Astrocyte (in vitro differentiated cells and primary cell): ENCODE measurements at regions not wholly inside any gene's neighbourhood (a gene's known extent, or its start where the extent isn't known, plus 50 kb on each side); places are given as distances from the start of the nearest gene placed in this dataset.

Experiments used
- DNase-seq: peaks from one replicate; pipeline ENCODE4 v3.0.0-alpha.2; 2010; ENCODE audit warnings: low read depth
- FAIRE-seq: peaks from 2 replicates; lab custom pipeline; 2011; peaks lifted over from hg19 to GRCh38; lab: Jason Lieb, UNC
- H2AFZ ChIP-seq: 2 replicates; pipeline ENCODE4 v1.6.0; 2012; ENCODE audit warnings: low read depth, low read length, inconsistent platforms
- H3K27ac ChIP-seq: 2 replicates; pipeline ENCODE4 v1.5.1; 2011; ENCODE audit warnings: low read depth, low read length, inconsistent platforms
- H3K27me3 ChIP-seq: 2 replicates; pipeline ENCODE4 v1.6.0; 2011; ENCODE audit warnings: low read length, inconsistent platforms; ENCODE audit not compliant: insufficient read depth
- H3K36me3 ChIP-seq: 2 replicates; pipeline ENCODE4 v1.5.1; 2011; ENCODE audit warnings: low read length, inconsistent platforms; ENCODE audit not compliant: insufficient read depth
- H3K4me1 ChIP-seq: 2 replicates; pipeline ENCODE4 v1.5.1; 2011; ENCODE audit warnings: low read length, inconsistent platforms; ENCODE audit not compliant: insufficient read depth
- H3K4me2 ChIP-seq: 2 replicates; pipeline ENCODE4 v1.6.0; 2012; ENCODE audit warnings: low read length, inconsistent platforms
- H3K4me3 ChIP-seq: 2 replicates; pipeline ENCODE4 v1.5.1; 2011; ENCODE audit warnings: low read depth, mild to moderate bottlenecking, low read length, inconsistent platforms; ENCODE audit not compliant: insufficient read depth
- H3K79me2 ChIP-seq: 2 replicates; pipeline ENCODE4 v1.6.0; 2012; ENCODE audit warnings: mild to moderate bottlenecking, low read length, inconsistent platforms; ENCODE audit not compliant: insufficient read depth
- H3K9ac ChIP-seq: 2 replicates; pipeline ENCODE4 v1.6.0; 2012; ENCODE audit warnings: mild to moderate bottlenecking, low read length, inconsistent platforms
- H3K9me3 ChIP-seq: 2 replicates; pipeline ENCODE4 v1.5.1; 2012; ENCODE audit warnings: low read depth, mild to moderate bottlenecking, low read length, inconsistent platforms; ENCODE audit not compliant: insufficient read depth
- H4K20me1 ChIP-seq: 2 replicates; pipeline ENCODE4 v1.6.0; 2012; ENCODE audit warnings: low read length, inconsistent platforms; ENCODE audit not compliant: insufficient read depth
- H3K27ac Mint-ChIP-seq: one replicate; pipeline ENCODE4 v1.8.0; 2021; ENCODE audit warnings: mild to moderate bottlenecking, mixed read lengths; ENCODE audit not compliant: unreplicated experiment
- H3K27me3 Mint-ChIP-seq: one replicate; pipeline ENCODE4 v1.8.0; 2021; ENCODE audit warnings: low read depth, mixed read lengths; ENCODE audit not compliant: unreplicated experiment
- H3K36me3 Mint-ChIP-seq: one replicate; pipeline ENCODE4 v1.8.0; 2021; ENCODE audit warnings: low read depth, mixed read lengths; ENCODE audit not compliant: unreplicated experiment
- H3K4me1 Mint-ChIP-seq: one replicate; pipeline ENCODE4 v1.8.0; 2021; ENCODE audit warnings: low read depth, mixed read lengths; ENCODE audit not compliant: unreplicated experiment
- H3K4me3 Mint-ChIP-seq: one replicate; pipeline ENCODE4 v1.8.0; 2021; ENCODE audit warnings: mild to moderate bottlenecking, moderate library complexity, mixed read lengths; ENCODE audit not compliant: unreplicated experiment
- H3K9me3 Mint-ChIP-seq: one replicate; pipeline ENCODE4 v1.8.0; 2021; ENCODE audit warnings: mild to moderate bottlenecking, mixed read lengths; ENCODE audit not compliant: unreplicated experiment
- EZH2 ChIP-seq: IDR thresholded peaks from 2 replicates; pipeline ENCODE4 v1.6.1; 2012; ENCODE audit warnings: mild to moderate bottlenecking, low read length, inconsistent platforms; ENCODE audit not compliant: insufficient read depth
- TF ChIP-seq, protein P1 (sequence below): IDR thresholded peaks from 2 replicates; pipeline ENCODE4 v1.5.1; 2011; ENCODE audit warnings: low read depth, mild to moderate bottlenecking, inconsistent platforms, low read length, moderate library complexity; ENCODE audit not compliant: insufficient read depth

DNA sequence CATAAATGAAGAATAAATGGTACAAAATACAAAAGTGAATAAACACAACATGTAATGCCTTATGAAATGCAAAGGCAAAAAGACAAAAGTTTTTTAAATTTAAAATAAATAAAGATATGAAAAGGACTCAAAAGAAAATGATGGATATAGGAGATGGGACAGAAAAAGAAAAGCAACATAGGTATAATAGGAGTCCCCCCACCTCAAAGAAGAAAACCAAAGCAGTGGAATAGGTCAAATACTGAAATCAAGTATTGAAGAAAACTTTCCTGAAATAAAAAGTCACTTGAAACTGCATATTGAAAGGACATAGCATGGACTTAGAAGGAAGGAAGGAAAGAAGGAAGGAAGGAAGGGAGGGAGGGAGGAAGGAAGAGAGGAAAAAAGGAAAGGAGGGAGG is 110.0 kb upstream of the FAM204A start:
- FAIRE-seq = no peak
- Histone ChIP-seq H3K4me1 (no peaks in the 10 kb centered on the region), H3K27me3 (no peaks in the 10 kb centered on the region), H3K36me3 (no peaks in the 10 kb centered on the region), H3K4me2 (no peak overlapping the region), H3K27ac (no peak overlapping the region), H4K20me1 (no peaks in the 10 kb centered on the region), H3K9me3 (no peaks in the 10 kb centered on the region), H3K9ac (no peak overlapping the region), H2AFZ (no peak overlapping the region), H3K4me3 (no peak overlapping the region), H3K79me2 (no peaks in the 10 kb centered on the region)
- Mint-ChIP-seq H3K27me3 (peaks cover 25% of the 10 kb centered on the region), H3K4me1 (no peaks in the 10 kb centered on the region), H3K36me3 (no peaks in the 10 kb centered on the region), H3K27ac (no peak overlapping the region), H3K4me3 (no peak overlapping the region), H3K9me3 (peaks cover 1% of the 10 kb centered on the region)
- no peak for DNase-seq
- TF ChIP-seq, protein P1, sequence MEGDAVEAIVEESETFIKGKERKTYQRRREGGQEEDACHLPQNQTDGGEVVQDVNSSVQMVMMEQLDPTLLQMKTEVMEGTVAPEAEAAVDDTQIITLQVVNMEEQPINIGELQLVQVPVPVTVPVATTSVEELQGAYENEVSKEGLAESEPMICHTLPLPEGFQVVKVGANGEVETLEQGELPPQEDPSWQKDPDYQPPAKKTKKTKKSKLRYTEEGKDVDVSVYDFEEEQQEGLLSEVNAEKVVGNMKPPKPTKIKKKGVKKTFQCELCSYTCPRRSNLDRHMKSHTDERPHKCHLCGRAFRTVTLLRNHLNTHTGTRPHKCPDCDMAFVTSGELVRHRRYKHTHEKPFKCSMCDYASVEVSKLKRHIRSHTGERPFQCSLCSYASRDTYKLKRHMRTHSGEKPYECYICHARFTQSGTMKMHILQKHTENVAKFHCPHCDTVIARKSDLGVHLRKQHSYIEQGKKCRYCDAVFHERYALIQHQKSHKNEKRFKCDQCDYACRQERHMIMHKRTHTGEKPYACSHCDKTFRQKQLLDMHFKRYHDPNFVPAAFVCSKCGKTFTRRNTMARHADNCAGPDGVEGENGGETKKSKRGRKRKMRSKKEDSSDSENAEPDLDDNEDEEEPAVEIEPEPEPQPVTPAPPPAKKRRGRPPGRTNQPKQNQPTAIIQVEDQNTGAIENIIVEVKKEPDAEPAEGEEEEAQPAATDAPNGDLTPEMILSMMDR = no peak
- no peak for TF ChIP-seq EZH2

DNA sequence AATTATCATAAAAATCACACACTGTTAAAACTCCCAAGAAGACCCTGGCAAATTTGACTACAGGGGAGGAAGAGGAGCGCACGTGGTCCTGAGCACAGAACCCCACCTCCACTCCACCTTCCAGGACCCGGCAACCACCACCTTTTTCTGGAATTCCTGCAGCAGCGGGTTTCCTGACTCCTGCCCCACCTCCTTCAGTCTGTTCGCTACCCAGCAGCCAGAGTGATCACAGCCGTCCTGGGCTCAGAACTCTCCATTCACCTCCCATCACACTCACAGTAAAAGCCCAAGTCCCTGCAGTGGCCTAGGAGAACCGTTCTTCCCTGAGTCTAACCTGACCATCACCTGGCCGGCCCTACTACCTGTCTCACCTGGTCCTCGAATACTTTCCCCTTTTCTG is 107.4 kb upstream of the FAM204A start:
- Histone ChIP-seq H2AFZ (no peak overlapping the region), H3K27ac (no peak overlapping the region), H4K20me1 (no peaks in the 10 kb centered on the region), H3K4me3 (no peak overlapping the region), H3K27me3 (no peaks in the 10 kb centered on the region), H3K36me3 (no peaks in the 10 kb centered on the region), H3K79me2 (no peaks in the 10 kb centered on the region), H3K9me3 (no peaks in the 10 kb centered on the region), H3K9ac (no peak overlapping the region), H3K4me1 (no peaks in the 10 kb centered on the region), H3K4me2 (no peak overlapping the region)
- FAIRE-seq = no peak
- H3K9me3 Mint-ChIP-seq = peaks cover 1% of the 10 kb centered on the region
- H3K36me3 Mint-ChIP-seq = no peaks in the 10 kb centered on the region
- TF ChIP-seq EZH2 = no peak
- TF ChIP-seq, protein P1 = no peak
- no peak for DNase-seq
- no peak overlapping the region for H3K4me3 Mint-ChIP-seq
- peaks cover 26% of the 10 kb centered on the region for H3K27me3 Mint-ChIP-seq
- H3K27ac Mint-ChIP-seq = no peak overlapping the region
- no peaks in the 10 kb centered on the region for H3K4me1 Mint-ChIP-seq

DNA sequence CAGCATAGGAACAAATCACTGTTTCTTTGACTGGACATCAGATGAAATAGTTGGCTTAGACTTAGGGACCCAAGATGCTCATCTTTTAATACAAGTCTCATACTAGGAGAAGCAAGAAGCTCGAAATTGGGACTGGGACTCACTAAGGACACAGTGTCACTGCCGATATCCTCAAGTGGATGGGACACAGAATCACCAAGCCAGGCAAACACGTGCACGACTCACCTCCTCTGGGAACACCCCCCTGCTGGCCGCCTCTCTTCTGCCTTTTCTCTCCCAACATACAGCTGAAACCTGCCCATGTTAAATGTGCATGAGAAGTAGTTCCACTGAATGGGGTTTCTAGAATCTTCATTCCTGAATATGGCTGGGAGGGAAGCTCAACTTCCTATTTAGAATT is 106.6 kb upstream of the FAM204A start:
- H3K4me3 Mint-ChIP-seq = no peak overlapping the region
- no peak overlapping the region for H3K27ac ChIP-seq
- H3K9ac ChIP-seq = no peak overlapping the region
- H3K9me3 Mint-ChIP-seq = peaks cover 1% of the 10 kb centered on the region
- FAIRE-seq = no peak
- no peaks in the 10 kb centered on the region for H3K4me1 Mint-ChIP-seq
- no peak for DNase-seq
- no peak for TF ChIP-seq EZH2
- TF ChIP-seq, protein P1 = no peak
- no peaks in the 10 kb centered on the region for H3K79me2 ChIP-seq
- no peak overlapping the region for H3K4me2 ChIP-seq
- no peaks in the 10 kb centered on the region for H3K27me3 ChIP-seq
- no peaks in the 10 kb centered on the region for H3K9me3 ChIP-seq
- no peaks in the 10 kb centered on the region for H4K20me1 ChIP-seq
- H3K27me3 Mint-ChIP-seq = peaks cover 26% of the 10 kb centered on the region
- H3K36me3 Mint-ChIP-seq = no peaks in the 10 kb centered on the region
- H3K36me3 ChIP-seq = no peaks in the 10 kb centered on the region
- H3K4me1 ChIP-seq = no peaks in the 10 kb centered on the region
- H2AFZ ChIP-seq = no peak overlapping the region
- no peak overlapping the region for H3K4me3 ChIP-seq
- H3K27ac Mint-ChIP-seq = no peak overlapping the region
